Type B pancreatic cell (in vitro differentiated cells): ENCODE measurements at regions not wholly inside any gene's neighbourhood (a gene's known extent, or its start where the extent isn't known, plus 50 kb on each side); places are given as distances from the start of the nearest gene placed in this dataset.

Experiments used
- DNase-seq: peaks from one replicate; pipeline ENCODE4 v3.0.0; 2021; ENCODE audit warnings: mixed read lengths; ENCODE audit not compliant: unreplicated experiment; ENCODE audit errors: extremely low spot score
- H3K27ac Mint-ChIP-seq: 2 replicates; pipeline ENCODE4 v1.8.0; 2021; ENCODE audit warnings: mild to moderate bottlenecking, mixed read lengths
- H3K27me3 Mint-ChIP-seq: 2 replicates; pipeline ENCODE4 v1.8.0; 2021; ENCODE audit warnings: mixed read lengths
- H3K36me3 Mint-ChIP-seq: 2 replicates; pipeline ENCODE4 v1.8.0; 2021; ENCODE audit warnings: mixed read lengths
- H3K4me1 Mint-ChIP-seq: one replicate; pipeline ENCODE4 v1.8.0; 2021; ENCODE audit warnings: mixed read lengths; ENCODE audit not compliant: unreplicated experiment
- H3K4me3 Mint-ChIP-seq: 2 replicates; pipeline ENCODE4 v1.8.0; 2021; ENCODE audit warnings: mild to moderate bottlenecking, mixed read lengths
- H3K9me3 Mint-ChIP-seq: 2 replicates; pipeline ENCODE4 v1.8.0; 2021; ENCODE audit warnings: mixed read lengths
- CTCF ChIP-seq: fragments of 200-600 bp; sonication (generic); conservative IDR thresholded peaks from 2 replicates; pipeline ENCODE4 v1.5.0; 2021; ENCODE audit warnings: antibody characterized with exemption, mild to moderate bottlenecking

- no peak overlapping the region for H3K27ac Mint-ChIP-seq
- DNase-seq = no peak
- H3K9me3 Mint-ChIP-seq = no peaks in the 10 kb centered on the region
- H3K36me3 Mint-ChIP-seq = no peaks in the 10 kb centered on the region
- no peak for TF ChIP-seq CTCF
- no peak overlapping the region for H3K4me3 Mint-ChIP-seq
- H3K4me1 Mint-ChIP-seq = peaks cover 24% of the 10 kb centered on the region
- H3K27me3 Mint-ChIP-seq = peaks cover 11% of the 10 kb centered on the region
Measured at GRCh38 chr4:180539284-180539683, 1703.9 kb upstream of the TENM3 start.

GRCh38 chr4:180541678-180542077, 1701.5 kb upstream of the TENM3 start:
- Mint-ChIP-seq H3K27ac (no peak overlapping the region), H3K9me3 (no peaks in the 10 kb centered on the region), H3K4me1 (peaks cover 24% of the 10 kb centered on the region), H3K36me3 (no peaks in the 10 kb centered on the region), H3K4me3 (no peak overlapping the region), H3K27me3 (peaks cover 11% of the 10 kb centered on the region)
- TF ChIP-seq CTCF = no peak
- no peak for DNase-seq

GRCh38 chr4:180542445-180543100, 1700.6 kb upstream of the TENM3 start:
- Mint-ChIP-seq H3K36me3 (no peaks in the 10 kb centered on the region), H3K4me1 (peaks cover 24% of the 10 kb centered on the region)
- no peak for DNase-seq

GRCh38 chr4:180550106-180550505, 1693.1 kb upstream of the TENM3 start:
- DNase-seq = no peak
- no peak for TF ChIP-seq CTCF
- H3K9me3 Mint-ChIP-seq = peaks cover 17% of the 10 kb centered on the region
- H3K4me3 Mint-ChIP-seq = no peak overlapping the region
- H3K36me3 Mint-ChIP-seq = no peaks in the 10 kb centered on the region
- H3K27ac Mint-ChIP-seq = no peak overlapping the region
- no peaks in the 10 kb centered on the region for H3K4me1 Mint-ChIP-seq
- no peaks in the 10 kb centered on the region for H3K27me3 Mint-ChIP-seq

More at GRCh38 chr4:180542445-180543100, 1700.6 kb upstream of the TENM3 start:
- no peak for TF ChIP-seq CTCF
- peaks cover 11% of the 10 kb centered on the region for H3K27me3 Mint-ChIP-seq
- no peak overlapping the region for H3K4me3 Mint-ChIP-seq
- H3K27ac Mint-ChIP-seq = no peak overlapping the region
- H3K9me3 Mint-ChIP-seq = no peaks in the 10 kb centered on the region

GRCh38 chr4:180557348-180557747, 1685.9 kb upstream of the TENM3 start:
- Mint-ChIP-seq H3K4me3 (no peak overlapping the region), H3K27me3 (no peaks in the 10 kb centered on the region), H3K27ac (no peak overlapping the region), H3K4me1 (no peaks in the 10 kb centered on the region), H3K9me3 (peaks cover 5% of the 10 kb centered on the region), H3K36me3 (no peaks in the 10 kb centered on the region)
- no peak for DNase-seq
- TF ChIP-seq CTCF = peak; percentile 60
